ENCODE measurements at regions not wholly inside any gene's neighbourhood (a gene's known extent, or its start where the extent isn't known, plus 50 kb on each side); places are given as distances from the start of the nearest gene placed in this dataset.

DNA sequence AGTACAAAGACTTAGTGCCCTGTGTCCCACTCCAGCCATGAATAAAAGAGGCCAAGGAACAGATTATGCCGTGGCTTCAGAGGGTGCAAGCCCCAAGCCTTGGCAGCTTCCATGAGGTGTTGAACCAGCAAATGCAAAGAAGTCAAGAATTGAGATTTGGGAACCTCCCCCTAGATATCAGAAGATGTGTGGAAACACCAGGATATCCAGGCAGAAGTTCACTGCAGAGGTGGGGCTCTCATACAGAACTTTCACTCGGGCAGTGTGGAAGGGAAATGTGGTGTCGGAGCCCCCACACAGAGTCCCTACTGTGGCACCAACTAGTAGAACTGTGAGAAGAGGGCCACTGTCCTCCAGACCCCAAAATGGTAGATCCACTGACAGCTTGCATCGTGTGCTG lies 2421.4 kb downstream of the PCDH9 start:
- Histone ChIP-seq H3K27me3 (no peaks in the 10 kb centered on the region), H3K27ac (no peak overlapping the region), H3K4me3 (no peak overlapping the region), H3K36me3 (no peaks in the 10 kb centered on the region), H3K4me1 (no peaks in the 10 kb centered on the region), H3K9me3 (no peaks in the 10 kb centered on the region)
- TF ChIP-seq, protein P1, sequence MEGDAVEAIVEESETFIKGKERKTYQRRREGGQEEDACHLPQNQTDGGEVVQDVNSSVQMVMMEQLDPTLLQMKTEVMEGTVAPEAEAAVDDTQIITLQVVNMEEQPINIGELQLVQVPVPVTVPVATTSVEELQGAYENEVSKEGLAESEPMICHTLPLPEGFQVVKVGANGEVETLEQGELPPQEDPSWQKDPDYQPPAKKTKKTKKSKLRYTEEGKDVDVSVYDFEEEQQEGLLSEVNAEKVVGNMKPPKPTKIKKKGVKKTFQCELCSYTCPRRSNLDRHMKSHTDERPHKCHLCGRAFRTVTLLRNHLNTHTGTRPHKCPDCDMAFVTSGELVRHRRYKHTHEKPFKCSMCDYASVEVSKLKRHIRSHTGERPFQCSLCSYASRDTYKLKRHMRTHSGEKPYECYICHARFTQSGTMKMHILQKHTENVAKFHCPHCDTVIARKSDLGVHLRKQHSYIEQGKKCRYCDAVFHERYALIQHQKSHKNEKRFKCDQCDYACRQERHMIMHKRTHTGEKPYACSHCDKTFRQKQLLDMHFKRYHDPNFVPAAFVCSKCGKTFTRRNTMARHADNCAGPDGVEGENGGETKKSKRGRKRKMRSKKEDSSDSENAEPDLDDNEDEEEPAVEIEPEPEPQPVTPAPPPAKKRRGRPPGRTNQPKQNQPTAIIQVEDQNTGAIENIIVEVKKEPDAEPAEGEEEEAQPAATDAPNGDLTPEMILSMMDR (IDR thresholded peaks at IDR 0.05) = no peak
- TF ChIP-seq POLR2A (IDR thresholded peaks at IDR 0.05) (no peak), EP300 (IDR thresholded peaks at IDR 0.05) (no peak), POLR2AphosphoS5 (IDR thresholded peaks at IDR 0.05) (no peak)
- 93% methylated on average over 2 of the region's 4 CpGs; no CpG with 5 or more reads in 1 of the 2 donors for WGBS, 2 donors (ENCODE audit: low coverage in 1 of 2)
- no peak for ATAC-seq

DNA sequence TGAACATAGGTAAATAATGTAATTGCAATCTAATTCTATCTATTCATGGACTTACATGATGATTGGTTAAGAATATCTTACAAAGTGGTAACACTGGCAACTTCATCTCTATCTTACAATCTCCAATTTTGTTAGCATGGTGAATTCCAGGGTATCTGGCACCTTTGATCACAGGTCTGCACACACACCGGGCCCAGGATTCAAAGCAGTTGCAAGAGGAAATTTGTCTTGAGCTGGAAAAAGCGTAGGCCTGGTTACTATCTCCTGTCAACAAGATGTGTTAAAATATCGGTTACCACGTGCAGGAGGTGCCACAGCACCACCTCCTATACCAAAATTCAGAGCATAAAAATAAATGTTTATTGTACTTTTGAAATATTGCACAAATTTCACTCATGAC lies 2428.4 kb downstream of the PCDH9 start:
- 71 to 100% methylated on average over 1 to 4 of the region's 4 CpGs for WGBS, 2 donors (ENCODE audit: low coverage in 1 of 2)
- Histone ChIP-seq H3K4me1 (no peaks in the 10 kb centered on the region), H3K9me3 (no peaks in the 10 kb centered on the region), H3K27me3 (no peaks in the 10 kb centered on the region), H3K27ac (no peak overlapping the region), H3K4me3 (no peak overlapping the region), H3K36me3 (no peaks in the 10 kb centered on the region)
- TF ChIP-seq EP300 (IDR thresholded peaks at IDR 0.05) = no peak
- no peak for TF ChIP-seq POLR2AphosphoS5 (IDR thresholded peaks at IDR 0.05)
- no peak for TF ChIP-seq POLR2A (IDR thresholded peaks at IDR 0.05)
- TF ChIP-seq, protein P1 (IDR thresholded peaks at IDR 0.05) = no peak
- ATAC-seq = no peak

DNA sequence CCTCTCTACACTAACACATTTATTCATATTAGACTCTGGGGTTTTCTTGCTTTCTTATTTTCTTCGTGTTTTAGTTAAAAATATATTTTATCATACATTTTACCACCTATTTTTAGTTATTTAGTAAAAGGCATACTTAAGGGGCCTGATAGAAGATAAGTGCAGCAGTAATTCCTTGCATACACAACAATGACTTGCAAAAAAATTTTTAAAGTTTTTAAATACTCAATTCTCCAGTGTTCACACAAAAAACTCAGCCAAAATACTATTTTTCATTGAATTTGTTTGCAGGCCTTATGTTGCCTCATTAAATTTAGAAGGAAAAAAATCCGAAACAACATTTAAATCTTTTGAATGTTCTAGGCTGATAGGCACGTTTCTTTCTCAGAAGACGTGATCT lies 2431.7 kb downstream of the PCDH9 start:
- Histone ChIP-seq H3K4me1 (no peaks in the 10 kb centered on the region), H3K27ac (no peak overlapping the region), H3K9me3 (no peaks in the 10 kb centered on the region), H3K36me3 (no peaks in the 10 kb centered on the region), H3K27me3 (no peaks in the 10 kb centered on the region), H3K4me3 (no peak overlapping the region)
- TF ChIP-seq POLR2AphosphoS5 (IDR thresholded peaks at IDR 0.05) (no peak), EP300 (IDR thresholded peaks at IDR 0.05) (no peak), POLR2A (IDR thresholded peaks at IDR 0.05) (no peak)
- TF ChIP-seq, protein P1 (IDR thresholded peaks at IDR 0.05) = no peak
- WGBS, 2 donors (ENCODE audit: low coverage in 1 of 2) = 78 to 82% methylated on average over 4 of the region's 4 CpGs
- ATAC-seq = no peak

DNA sequence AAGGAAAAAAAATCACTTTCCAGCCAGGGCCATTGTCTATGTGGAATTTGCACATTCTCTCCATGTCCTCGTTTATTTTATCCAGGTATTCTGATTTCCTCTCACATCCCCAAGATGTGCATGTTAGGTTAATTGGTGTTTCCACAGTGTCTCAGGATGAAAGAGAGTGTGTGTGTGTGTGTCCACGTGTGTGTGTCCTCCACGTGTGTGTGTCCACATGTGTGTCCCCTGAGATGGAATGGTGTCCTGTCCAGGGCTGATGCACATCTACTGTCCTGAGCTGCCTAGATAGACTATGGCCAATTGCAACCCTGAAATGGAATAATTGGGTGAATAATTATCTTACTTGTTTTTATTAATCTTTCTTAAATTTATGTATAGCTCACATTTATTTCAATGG lies 2436.5 kb downstream of the PCDH9 start:
- H3K4me3 ChIP-seq = no peak overlapping the region
- 63 to 64% methylated on average over 2 to 3 of the region's 3 CpGs for WGBS, 2 donors (ENCODE audit: low coverage in 1 of 2)

DNA sequence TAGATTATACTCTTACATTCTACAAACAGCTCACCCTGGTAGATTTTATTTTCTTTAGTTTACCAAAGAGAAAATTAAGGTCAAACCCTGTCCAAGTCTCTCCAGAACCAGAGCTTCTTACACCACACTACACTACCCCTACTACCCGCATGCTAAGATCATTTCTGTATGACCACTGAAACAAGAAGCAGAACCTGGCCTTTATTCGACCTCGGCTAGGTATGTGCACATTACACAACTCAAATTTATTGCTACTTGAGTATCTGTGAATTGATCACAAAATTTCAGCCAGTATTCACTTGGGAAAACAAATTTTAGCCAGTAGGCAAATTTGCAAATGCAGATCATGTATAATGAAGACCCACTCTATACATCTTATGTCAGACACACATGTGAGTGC lies 2437.0 kb downstream of the PCDH9 start:
- 84 to 98% methylated on average over 3 of the region's 3 CpGs for WGBS, 2 donors (ENCODE audit: low coverage in 1 of 2)
- no peak for ATAC-seq
- Histone ChIP-seq H3K27ac (no peak overlapping the region), H3K4me3 (no peak overlapping the region), H3K4me1 (no peaks in the 10 kb centered on the region), H3K36me3 (no peaks in the 10 kb centered on the region), H3K9me3 (no peaks in the 10 kb centered on the region), H3K27me3 (no peaks in the 10 kb centered on the region)
- TF ChIP-seq EP300 (IDR thresholded peaks at IDR 0.05) (no peak), POLR2A (IDR thresholded peaks at IDR 0.05) (no peak), POLR2AphosphoS5 (IDR thresholded peaks at IDR 0.05) (no peak)
- TF ChIP-seq, protein P1 (IDR thresholded peaks at IDR 0.05) = no peak

More for the DNA sequence above, 2436.5 kb downstream of the PCDH9 start:
- Histone ChIP-seq H3K27ac (no peak overlapping the region), H3K36me3 (no peaks in the 10 kb centered on the region), H3K9me3 (no peaks in the 10 kb centered on the region), H3K4me1 (no peaks in the 10 kb centered on the region), H3K27me3 (no peaks in the 10 kb centered on the region)
- TF ChIP-seq POLR2A (IDR thresholded peaks at IDR 0.05) (no peak), EP300 (IDR thresholded peaks at IDR 0.05) (no peak), POLR2AphosphoS5 (IDR thresholded peaks at IDR 0.05) (no peak)
- TF ChIP-seq, protein P1 (IDR thresholded peaks at IDR 0.05) = no peak
- no peak for ATAC-seq

Measured in gastroesophageal sphincter (tissue), 4 donors.